ENCODE measurements at regions not wholly inside any gene's neighbourhood (a gene's known extent, or its start where the extent isn't known, plus 50 kb on each side); places are given as distances from the start of the nearest gene placed in this dataset.
"Not testable (repeated sequence)": the region's sequence is repeated elsewhere in the genome, so short reads cannot be mapped to it uniquely, and the experiment has no call there.

- no peak for DNase-seq
Observed at GRCh38 chr5:156164306-156164705, 162.7 kb upstream of the SGCD start.

- DNase-seq = no peak
Observed at GRCh38 chr5:156169495-156169894, 157.5 kb upstream of the SGCD start.

GRCh38 chr5:156170351-156170961 is 156.5 kb upstream of the SGCD start:
- no peak for DNase-seq

- no peak for DNase-seq
Observed at GRCh38 chr5:156174225-156174624, 152.7 kb upstream of the SGCD start.

- no peak for DNase-seq
Observed at GRCh38 chr5:156178117-156178516, 148.8 kb upstream of the SGCD start.

- no peak for DNase-seq
Observed at GRCh38 chr5:156181656-156182055, 145.3 kb upstream of the SGCD start.

GRCh38 chr5:156182174-156182967 is 144.6 kb upstream of the SGCD start:
- DNase-seq = no peak

GRCh38 chr5:156186760-156187159 is 140.2 kb upstream of the SGCD start:
- no peak for DNase-seq

GRCh38 chr5:156188016-156188415 is 138.9 kb upstream of the SGCD start:
- no peak for DNase-seq

- no peak for DNase-seq
Observed at GRCh38 chr5:156189628-156190027, 137.3 kb upstream of the SGCD start.

GRCh38 chr5:156191547-156191946 is 135.4 kb upstream of the SGCD start:
- no peak for DNase-seq

GRCh38 chr5:156197042-156197635 is 129.8 kb upstream of the SGCD start:
- no peak for DNase-seq

GRCh38 chr5:156199045-156199444 is 127.9 kb upstream of the SGCD start:
- DNase-seq = no peak

GRCh38 chr5:156200938-156201787 is 125.8 kb upstream of the SGCD start:
- no peak for DNase-seq

GRCh38 chr5:156201788-156202403 is 125.1 kb upstream of the SGCD start:
- no peak for DNase-seq

- no peak for DNase-seq
Observed at GRCh38 chr5:156208271-156208670, 118.7 kb upstream of the SGCD start.

- no peak for DNase-seq
Observed at GRCh38 chr5:156218367-156219158, 108.4 kb upstream of the SGCD start.

- no peak for DNase-seq
Observed at GRCh38 chr5:156219483-156220005, 107.4 kb upstream of the SGCD start.

- no peak for DNase-seq
Observed at GRCh38 chr5:156221816-156222215, 105.1 kb upstream of the SGCD start.

- no peak for DNase-seq
Observed at GRCh38 chr5:156223547-156223946, 103.4 kb upstream of the SGCD start.

GRCh38 chr5:156226485-156226884 is 100.5 kb upstream of the SGCD start:
- not testable (repeated sequence) for DNase-seq

- DNase-seq = no peak
Observed at GRCh38 chr5:156230887-156231286, 96.1 kb upstream of the SGCD start.

All from stimulated activated CD4-positive, alpha-beta T cell treated with anti-CD3 and anti-CD28 coated beads, Interleukin-4, amount 100 ng/mL, for 4 hours (primary cell).